GM18511 (cell line): ENCODE measurements at regions not wholly inside any gene's neighbourhood (a gene's known extent, or its start where the extent isn't known, plus 50 kb on each side); places are given as distances from the start of the nearest gene placed in this dataset.

Experiments used
- ATAC-seq: cut with Tn5 transposase; IDR thresholded peaks from one replicate; pipeline ENCODE4 v1.9.1; 2021; ENCODE audit warnings: mild to moderate bottlenecking, moderate library complexity; ENCODE audit not compliant: unreplicated experiment

GRCh38 chr2:83695037-83695436 is 764.0 kb downstream of the SUCLG1 start:
- ATAC-seq, result no peak

GRCh38 chr2:83689402-83689801 is 769.7 kb downstream of the SUCLG1 start:
- no peak for ATAC-seq

- no peak for ATAC-seq
Measured at GRCh38 chr2:83686863-83687262, 772.2 kb downstream of the SUCLG1 start.

GRCh38 chr2:83674050-83674449 is 785.0 kb downstream of the SUCLG1 start:
- no peak for ATAC-seq

GRCh38 chr2:83665894-83666293 is 793.2 kb downstream of the SUCLG1 start:
- no peak for ATAC-seq

GRCh38 chr2:83665154-83665553 is 793.9 kb downstream of the SUCLG1 start:
- ATAC-seq, result no peak

GRCh38 chr2:83661711-83662110 is 797.4 kb downstream of the SUCLG1 start:
- ATAC-seq, result no peak

GRCh38 chr2:83654091-83654611 is 804.9 kb downstream of the SUCLG1 start:
- no peak for ATAC-seq

- ATAC-seq, result no peak
Measured at GRCh38 chr2:83650898-83651297, 808.2 kb downstream of the SUCLG1 start.

GRCh38 chr2:83650161-83650560 is 808.9 kb downstream of the SUCLG1 start:
- ATAC-seq, result no peak

- no peak for ATAC-seq
Measured at GRCh38 chr2:83640506-83640905, 818.6 kb downstream of the SUCLG1 start.

- no peak for ATAC-seq
Measured at GRCh38 chr2:83633423-83633822, 825.7 kb downstream of the SUCLG1 start.

GRCh38 chr2:83630351-83630750 is 828.7 kb downstream of the SUCLG1 start:
- no peak for ATAC-seq

- ATAC-seq, result no peak
Measured at GRCh38 chr2:83615511-83615910, 843.6 kb downstream of the SUCLG1 start.

GRCh38 chr2:83613178-83613577 is 845.9 kb downstream of the SUCLG1 start:
- no peak for ATAC-seq

- ATAC-seq, result no peak
Measured at GRCh38 chr2:83602753-83603152, 856.3 kb downstream of the SUCLG1 start.

GRCh38 chr2:83596592-83597282 is 862.3 kb downstream of the SUCLG1 start:
- ATAC-seq, result no peak

- ATAC-seq, result no peak
Measured at GRCh38 chr2:83595926-83596325, 863.2 kb downstream of the SUCLG1 start.

- ATAC-seq, result no peak
Measured at GRCh38 chr2:83595121-83595690, 863.9 kb downstream of the SUCLG1 start.

GRCh38 chr2:83594241-83595120 is 864.6 kb downstream of the SUCLG1 start:
- no peak for ATAC-seq

GRCh38 chr2:83587309-83587708 is 871.8 kb downstream of the SUCLG1 start:
- ATAC-seq, result no peak

GRCh38 chr2:83585250-83585649 is 873.8 kb downstream of the SUCLG1 start:
- ATAC-seq, result no peak
